HG03097 (cell line): ENCODE measurements at regions not wholly inside any gene's neighbourhood (a gene's known extent, or its start where the extent isn't known, plus 50 kb on each side); places are given as distances from the start of the nearest gene placed in this dataset.
"Not testable (repeated sequence)": the region's sequence is repeated elsewhere in the genome, so short reads cannot be mapped to it uniquely, and the experiment has no call there.

Source experiments
- ATAC-seq: cut with Tn5 transposase; IDR thresholded peaks from one replicate; pipeline ENCODE4 v1.9.1; 2021; ENCODE audit not compliant: unreplicated experiment, low FRiP score

DNA sequence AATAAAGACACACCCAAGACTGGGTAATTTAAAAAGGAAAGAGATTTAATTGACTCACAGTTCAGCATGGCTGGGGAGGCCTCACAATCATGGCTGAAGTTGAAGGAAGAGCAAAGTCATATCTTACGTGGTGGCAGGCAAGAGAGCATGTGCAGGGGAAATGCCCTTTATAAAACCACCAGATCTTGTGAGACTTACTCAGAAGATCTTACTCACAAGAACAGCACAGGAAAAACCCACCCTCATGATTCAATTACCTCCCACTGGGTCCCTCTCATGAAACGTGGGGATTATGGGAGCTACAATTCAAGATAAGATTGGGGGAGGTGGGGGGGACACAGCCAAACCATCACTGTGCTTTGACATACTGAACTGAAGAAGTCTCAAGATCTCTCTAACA lies 800.0 kb downstream of the TENT5A start:
- ATAC-seq: not testable (repeated sequence)

DNA sequence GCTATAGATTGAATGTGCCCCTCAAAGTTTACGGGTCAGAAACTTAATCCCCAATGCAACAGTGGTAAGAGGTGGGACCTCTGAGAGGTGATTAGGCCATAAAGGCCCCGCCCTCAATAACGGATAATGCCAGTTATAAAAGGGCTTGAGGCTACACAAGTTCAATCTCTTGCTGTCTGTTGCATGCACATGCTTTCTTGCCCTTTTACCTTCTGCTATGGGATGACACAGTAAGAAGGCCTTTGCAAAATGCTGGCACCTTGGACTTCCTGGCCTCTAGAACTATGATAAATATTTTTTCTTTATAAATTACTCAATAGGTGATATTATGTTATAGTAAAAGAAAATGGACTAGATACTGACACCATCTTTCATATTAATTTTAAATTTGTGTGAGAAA lies 806.1 kb downstream of the TENT5A start:
- no peak for ATAC-seq

DNA sequence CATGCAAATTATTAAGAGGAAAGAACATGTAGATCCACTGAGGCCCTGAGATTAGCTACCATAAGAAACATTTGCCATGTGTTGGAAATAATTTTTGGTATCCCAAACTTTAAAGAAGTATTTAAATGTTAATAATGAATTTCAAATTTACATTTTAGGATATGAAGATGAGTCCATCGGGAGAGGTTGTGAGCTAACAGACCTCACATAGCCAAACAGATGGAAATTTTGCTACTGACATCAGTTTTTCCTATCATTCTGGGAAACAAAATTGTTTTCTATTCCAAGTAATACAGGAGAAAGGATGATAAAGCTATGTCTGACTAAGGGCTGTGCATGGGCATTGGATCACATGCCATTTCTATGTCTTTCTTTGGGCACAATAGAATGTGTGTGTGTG lies 809.6 kb downstream of the TENT5A start:
- no peak for ATAC-seq

DNA sequence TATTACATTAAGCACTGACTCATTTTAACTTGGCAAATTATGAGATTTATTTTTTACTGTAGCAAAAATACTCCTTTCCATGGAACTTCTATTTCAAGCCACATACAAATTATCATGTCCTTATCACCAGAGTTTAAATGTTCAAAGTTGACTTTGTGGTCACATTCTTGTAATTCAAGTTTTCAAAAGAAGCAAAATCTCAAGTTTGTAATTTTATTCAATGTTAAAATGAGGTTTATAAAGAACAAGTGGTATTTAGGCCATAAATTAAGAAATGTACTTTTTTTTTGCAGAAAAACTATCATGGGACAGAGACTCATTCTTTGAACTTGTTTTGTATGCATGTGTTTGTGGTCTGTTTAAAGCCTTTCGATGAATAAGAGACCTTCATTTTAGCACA lies 811.5 kb downstream of the TENT5A start:
- no peak for ATAC-seq

DNA sequence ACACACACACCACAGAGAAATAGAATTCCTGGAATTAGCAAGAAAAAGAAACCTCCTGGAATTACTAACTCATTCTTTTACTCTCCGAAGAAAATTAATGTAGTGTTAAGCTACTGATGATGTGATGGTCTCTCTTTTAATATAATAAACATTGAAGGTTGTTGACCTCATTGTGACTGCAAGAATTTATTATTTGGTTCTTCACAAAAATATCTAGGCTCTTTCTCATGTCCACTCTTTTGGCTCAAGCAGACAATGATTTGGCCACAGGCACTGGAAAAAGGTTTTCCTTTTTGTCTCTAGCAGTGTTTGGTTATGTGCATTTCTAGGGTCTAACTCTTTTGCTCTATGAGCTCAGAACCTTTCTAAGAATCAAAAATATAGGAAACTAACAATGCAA lies 811.9 kb downstream of the TENT5A start:
- ATAC-seq: no peak

DNA sequence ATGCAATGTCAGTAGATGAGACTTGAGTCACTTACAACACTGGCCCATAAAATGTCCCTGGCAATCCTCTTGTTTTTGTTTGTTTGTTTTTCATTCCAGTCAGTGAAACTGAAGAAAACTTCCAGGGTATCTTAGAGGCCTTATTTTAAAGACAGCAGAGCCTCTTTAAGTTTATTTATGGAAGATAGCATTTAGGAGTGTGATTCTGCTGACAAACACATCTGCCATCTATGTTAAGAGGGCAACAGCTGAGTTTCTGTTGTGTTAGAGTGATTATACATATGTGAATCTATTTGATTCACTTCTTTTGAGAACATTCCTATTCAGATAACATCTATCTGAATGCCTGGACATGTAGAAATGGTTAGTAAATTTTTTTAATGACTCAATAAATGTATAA lies 812.6 kb downstream of the TENT5A start:
- no peak for ATAC-seq

DNA sequence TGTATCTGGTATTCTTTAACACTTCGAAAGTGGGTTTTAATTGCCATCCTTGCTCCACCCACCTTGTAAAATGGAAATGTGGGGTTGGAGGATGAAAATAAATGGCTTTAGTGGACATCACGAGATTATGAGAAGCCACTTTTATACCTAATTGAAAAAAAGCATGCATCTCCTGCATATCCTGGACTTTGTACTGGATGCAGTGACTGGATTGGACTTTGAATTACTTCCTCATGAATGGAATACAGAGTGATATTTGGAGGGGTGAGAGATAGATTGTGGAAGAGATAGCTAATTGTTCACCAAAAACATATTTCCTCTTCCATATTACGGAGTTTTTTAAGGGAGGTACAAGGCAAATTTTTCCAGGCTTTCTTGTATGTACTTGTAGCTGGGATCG lies 813.0 kb downstream of the TENT5A start:
- no peak for ATAC-seq

DNA sequence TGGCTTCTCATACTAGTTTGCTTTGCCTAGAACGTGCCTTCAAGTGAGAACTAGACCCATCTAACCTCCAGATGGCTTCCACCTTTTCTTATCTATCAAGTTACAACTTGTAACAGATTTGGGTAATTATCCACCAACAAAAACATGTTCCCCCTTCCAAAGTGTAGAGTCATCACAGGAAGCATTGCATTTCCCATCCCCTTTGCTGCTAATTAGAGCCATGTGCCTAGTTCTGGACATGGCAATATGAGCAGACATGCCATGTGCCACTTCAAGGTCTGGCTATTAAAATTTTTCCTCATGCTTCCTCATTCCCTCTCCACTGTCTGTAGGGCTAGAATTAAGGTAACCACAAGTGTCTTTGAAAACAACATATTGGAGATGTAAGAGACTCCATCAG lies 814.4 kb downstream of the TENT5A start:
- ATAC-seq: no peak

DNA sequence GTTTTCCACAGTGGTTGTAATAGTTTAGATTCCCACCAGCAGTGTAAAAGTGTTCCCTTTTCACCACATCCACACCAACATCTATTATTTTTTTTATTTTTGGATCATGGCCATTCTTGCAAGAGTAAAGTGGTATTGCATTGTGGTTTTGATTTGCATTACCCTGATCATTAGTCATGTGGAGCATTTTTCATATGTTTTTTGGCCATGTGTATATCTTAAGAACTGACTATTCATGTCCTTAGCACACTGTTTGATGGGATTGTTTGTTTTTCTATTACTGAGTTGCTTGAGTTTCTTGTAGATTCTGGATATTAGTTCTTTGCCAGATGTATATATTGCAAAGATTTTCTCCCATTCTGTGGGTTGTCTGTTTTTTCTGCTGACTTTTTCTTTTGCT lies 820.1 kb downstream of the TENT5A start:
- no peak for ATAC-seq

DNA sequence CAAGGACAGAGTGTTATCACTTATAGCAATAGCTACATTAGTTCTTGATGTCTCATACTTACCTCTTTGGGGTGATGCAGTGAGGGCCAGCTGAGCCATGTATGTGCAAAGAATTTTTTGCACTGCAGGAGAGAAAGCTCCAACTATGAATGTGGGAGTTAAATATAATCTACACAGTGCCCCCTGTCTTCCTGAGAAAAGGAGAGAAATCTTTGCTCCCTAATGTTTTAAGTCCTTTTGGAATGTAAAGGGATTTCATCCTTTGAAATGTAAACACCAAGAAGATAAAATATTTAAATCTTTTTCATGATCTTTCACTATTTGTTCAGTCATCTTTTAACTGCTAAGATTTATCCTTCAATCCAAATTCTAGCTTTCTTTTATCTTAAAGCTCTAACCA lies 822.1 kb downstream of the TENT5A start:
- ATAC-seq: no peak

DNA sequence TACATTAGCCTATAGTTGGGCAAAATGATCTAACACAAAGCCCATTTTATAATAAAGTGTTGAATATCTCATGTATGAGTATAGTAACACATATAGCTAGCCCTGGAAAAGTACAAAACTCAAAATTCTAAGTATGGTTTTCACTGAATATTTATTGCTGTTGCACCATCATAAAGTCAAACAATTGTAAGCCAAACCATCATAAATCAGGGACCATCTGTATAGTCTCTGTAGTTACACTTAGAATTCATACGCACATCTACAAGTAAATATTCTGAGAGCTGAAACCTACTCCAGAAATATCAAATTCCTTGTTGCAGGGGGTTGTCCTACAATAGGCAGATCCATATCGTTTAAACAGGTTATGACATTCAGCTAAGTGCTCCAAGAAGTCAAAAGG lies 817.3 kb downstream of the BCKDHB start:
- no peak for ATAC-seq

DNA sequence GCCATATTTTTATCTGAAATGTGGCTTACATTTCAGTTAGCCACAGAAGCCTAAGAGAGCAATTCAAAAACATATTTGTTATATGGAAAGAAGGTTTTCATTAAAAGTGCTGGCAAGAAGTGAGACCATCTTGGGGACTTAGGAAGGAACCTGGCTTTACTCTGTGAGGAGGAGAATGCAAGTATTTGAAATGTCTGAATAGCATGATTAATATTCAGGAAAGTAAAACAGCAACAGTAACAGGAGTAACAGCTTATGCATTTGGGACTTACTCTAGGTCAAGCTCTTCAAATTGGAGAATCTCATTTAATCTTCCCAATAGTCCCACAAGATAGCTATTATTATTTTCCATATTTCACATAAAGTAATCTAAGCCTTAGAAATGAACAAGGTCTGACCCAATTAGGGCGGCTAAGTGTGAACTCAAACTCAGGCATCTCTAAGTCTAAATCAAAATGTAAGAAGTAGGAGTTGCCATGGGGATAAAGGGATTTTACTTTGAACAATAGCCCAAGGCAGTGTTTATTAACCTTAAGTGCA lies 816.5 kb downstream of the BCKDHB start:
- ATAC-seq: no peak

DNA sequence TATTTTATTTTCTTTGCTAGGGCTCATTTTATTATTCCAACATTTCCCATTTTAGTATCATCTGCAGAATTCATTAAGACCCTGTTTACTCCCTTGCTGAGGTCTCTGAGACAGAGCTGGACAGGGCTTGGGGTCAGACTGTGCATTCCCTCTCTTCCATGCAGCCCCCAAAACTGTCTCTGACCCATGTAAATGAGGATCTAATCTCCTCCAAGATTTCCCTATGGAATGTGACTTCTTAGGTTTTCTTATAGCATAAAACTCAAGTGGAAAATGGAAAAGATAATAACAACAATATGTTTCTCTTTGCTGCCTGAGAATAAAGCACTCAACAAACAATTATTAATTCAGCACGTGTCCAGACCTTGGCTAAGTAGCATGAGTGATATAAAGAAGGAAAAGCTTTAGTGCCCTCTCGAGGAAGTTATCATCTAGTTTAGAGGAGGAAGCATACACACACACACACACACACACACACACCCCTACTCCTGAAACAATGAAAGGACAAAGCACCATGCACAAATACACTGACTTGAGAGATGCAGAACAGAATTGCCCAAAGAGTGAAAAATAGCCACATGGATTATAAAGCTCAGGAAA lies 815.5 kb downstream of the BCKDHB start:
- no peak for ATAC-seq

DNA sequence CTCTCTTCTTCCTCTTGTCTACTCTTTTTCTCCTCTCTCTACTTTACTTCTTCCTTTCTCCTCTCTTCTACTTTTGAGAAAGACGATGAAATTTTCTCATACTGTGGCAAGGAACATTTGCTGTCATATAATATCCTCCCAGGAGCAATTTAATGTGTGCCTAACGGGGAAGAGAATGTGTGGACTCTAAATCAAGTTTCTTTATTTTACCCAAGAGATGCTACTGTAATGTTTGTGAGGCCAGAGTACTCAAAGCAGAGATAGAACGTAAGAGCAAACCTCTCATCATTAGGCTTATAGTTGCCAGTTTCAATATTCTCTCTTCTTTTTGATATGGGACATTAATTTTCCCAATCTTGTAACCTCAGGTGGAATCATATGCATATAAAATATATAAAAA lies 801.4 kb downstream of the BCKDHB start:
- ATAC-seq: no peak

DNA sequence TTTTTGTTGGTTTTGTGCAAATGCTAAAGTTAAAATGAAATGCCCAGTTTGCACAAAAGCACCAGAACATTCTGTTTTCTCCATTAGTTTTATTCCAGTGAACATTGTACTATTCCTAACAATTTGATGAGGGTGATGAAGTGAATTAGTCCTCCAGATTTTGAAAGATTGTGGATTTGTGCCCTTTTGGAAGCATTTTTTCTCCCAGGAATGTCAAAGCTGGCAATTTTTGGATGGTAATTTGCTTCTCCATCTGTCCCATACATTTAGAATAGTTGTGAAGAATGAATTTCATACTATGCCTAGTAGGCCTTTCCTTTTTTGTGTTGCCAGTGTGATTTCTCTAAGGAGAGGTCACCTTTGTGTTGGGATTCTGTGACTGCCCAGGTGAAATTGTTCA lies 797.2 kb downstream of the BCKDHB start:
- no peak for ATAC-seq

DNA sequence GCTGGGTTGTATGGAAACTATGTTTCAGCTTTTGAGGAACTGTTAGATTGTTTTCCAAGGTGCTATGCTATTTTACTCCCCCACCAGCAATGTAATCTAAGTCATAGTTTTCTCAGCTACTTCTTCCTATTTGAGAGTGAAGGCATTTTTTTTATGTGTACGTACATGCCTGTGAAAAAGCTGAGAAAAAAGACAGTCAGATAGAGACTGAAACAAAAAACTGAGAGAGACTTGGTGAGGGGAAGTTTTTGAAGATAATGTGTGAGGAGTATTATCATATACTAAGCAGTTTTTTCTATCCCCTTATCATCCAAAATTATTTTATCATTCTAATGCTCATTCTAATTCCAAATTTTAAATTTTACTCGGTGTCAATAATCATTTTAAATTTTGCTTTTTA lies 780.0 kb downstream of the BCKDHB start:
- ATAC-seq: no peak

DNA sequence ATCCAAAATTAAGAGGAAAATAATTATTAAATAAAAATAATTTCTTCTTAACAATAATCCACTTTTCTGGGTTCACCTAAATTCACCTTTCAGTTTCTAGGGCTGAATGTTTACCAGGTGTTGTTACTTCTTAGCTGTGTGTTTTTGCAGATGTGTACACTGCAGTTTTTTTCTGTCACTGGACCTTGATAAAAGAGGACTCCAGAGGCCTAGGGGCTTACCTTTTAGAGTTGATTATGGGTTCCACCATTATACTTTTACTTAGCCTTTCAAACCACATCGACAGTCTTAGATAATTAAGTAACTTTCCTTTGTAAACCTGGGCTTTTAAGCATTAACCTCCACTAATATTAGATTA lies 766.5 kb downstream of the BCKDHB start:
- no peak for ATAC-seq

DNA sequence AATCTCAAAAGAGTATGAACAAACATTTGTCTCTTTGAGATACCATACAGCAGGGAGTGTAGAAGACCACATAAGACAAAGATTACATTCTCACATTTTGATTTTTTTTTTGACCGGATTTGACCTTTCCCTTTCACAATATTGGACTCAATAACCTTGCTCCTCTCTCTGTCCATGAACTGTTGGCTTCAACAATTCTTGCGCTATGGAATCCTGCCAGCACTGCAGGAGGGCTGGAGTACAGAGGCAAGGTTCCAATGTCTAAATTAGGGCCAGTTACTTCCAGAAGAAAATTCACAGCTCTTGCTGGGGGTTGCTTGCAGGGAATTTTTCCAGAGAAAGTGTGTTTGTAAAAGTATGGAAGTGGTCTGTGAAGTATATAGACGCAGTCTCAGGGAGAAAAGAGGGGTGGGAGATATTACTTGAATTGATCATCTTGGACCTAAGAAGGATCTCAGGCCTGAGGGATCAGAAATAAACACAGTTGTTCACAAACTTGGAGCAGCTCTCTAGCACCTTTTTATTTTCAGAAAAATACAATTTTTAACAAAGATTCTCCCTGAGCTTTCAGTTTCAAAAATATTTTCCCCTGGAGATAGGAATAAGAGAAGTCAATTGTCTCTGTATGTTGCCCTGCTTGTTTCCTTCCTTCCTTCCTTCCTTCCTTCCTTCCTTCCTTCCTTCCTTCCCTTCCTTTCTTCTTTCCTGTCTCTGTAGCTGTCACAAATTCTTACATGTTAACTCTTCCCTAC lies 765.9 kb downstream of the BCKDHB start:
- ATAC-seq: no peak

DNA sequence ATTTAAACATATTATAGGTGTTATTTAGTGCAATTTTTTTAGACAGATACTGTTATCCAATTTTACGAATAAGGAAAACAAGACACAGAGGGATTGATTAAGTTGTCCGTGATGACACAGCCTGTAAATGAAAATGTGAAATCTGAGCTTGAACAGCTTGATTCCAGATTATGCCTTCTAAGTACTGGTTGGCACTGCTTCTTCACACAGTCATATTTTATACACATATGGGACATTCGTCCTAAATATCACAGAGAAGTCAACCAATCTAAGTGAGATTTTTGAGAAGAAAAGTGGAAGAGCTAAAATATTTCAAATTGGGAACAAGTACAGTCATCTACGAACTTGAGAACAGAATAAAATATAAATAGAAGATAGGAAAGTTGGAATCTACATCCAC lies 756.3 kb downstream of the BCKDHB start:
- ATAC-seq: no peak

DNA sequence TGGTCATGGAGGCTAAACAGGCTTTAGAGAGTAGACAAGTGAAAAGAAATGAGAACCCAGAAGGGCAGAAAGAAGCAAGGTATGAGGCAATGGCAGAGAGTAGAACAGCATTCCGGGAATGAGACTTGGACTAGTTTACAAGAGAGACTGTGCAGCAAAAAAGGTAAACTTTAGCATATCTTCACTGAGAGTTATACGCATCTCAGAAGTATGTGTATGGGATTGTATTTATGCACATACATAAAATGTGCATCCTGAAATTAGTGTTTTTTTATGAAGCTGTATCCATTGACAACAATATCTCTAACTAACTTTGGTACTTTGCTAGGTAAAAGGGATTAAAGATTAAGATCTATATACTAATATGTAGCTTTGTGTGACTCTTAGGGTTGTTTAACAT lies 753.6 kb downstream of the BCKDHB start:
- no peak for ATAC-seq

DNA sequence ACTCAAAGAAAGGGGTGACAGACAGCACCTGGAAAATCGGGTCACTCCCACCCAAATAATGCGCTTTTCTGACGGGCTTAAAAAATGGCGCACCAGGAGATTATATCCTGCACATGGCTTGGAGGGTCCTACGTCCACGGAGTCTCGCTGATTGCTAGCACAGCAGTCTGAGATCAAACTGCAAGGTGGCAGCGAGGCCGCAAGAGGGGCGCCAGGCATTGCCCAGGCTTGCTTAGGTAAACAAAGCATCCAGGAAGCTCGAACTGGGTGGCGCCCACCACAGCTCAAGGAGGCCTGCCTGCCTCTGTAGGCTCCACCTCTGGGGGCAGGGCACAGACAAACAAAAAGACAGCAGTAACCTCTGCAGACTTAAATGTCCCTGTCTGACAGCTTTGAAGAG lies 741.5 kb downstream of the BCKDHB start:
- not testable (repeated sequence) for ATAC-seq

DNA sequence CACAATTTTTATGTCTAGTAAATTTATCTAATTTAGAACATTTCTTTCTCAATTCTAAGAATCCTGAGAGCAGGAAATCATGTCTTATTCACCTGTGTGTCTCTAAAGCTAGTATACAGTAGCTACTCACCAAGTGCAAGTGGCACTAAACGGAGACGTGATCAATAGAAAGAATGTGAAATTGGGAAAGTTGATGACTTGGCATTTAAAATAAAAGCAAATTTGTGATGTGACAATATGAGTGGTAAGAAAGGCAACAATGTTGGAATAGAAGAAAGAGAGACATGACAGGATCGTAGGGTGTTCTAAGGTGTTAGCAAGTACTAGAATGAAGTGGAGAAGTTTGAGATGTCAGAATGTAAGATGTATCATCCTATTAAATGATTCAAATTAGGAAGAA lies 725.9 kb downstream of the BCKDHB start:
- ATAC-seq: no peak
